H1 (cell line): ENCODE measurements at regions not wholly inside any gene's neighbourhood (a gene's known extent, or its start where the extent isn't known, plus 50 kb on each side); places are given as distances from the start of the nearest gene placed in this dataset.

Experiments
- CTCF ChIA-PET: fragments of 300-600 bp; sonication (Branson Sonifier 250); formaldehyde crosslinking; loops from one replicate; lab custom pipeline; 2021; ENCODE audit not compliant: partially characterized antibody; lab: Charles Lee
- POLR2A ChIA-PET: fragments of 300-600 bp; sonication (Branson Sonifier 250); formaldehyde crosslinking; loops from one replicate; lab custom pipeline; 2021; ENCODE audit warnings: inconsistent platforms; ENCODE audit not compliant: partially characterized antibody; lab: Charles Lee
- DNase-seq, 2 experiments: peaks; one replicate each; pipeline versions ENCODE4 v3.0.0 to v3.0.0-alpha.2; 2010 to 2022; ENCODE audit warnings: low spot score in 2 of 2, low read depth in 1 of 2, mixed read lengths in 1 of 2
- FAIRE-seq: peaks from 2 replicates; lab custom pipeline; 2011; peaks lifted over from hg19 to GRCh38; lab: Jason Lieb, UNC
- H2AFZ ChIP-seq: 2 replicates; pipeline ENCODE4 v1.8.1; 2012; ENCODE audit warnings: low read length, inconsistent platforms
- H2AK5ac ChIP-seq: 2 replicates; pipeline ENCODE4 v1.6.1; 2013; ENCODE audit warnings: low read depth, low read length
- H2BK120ac ChIP-seq: replicated peaks from 2 replicates; pipeline ENCODE3; 2013; ENCODE audit warnings: low read depth, low read length, inconsistent platforms
- H2BK12ac ChIP-seq: 2 replicates; pipeline ENCODE4 v1.6.1; 2013; ENCODE audit warnings: low read depth, low read length
- H2BK15ac ChIP-seq: 2 replicates; pipeline ENCODE4 v1.6.1; 2013; ENCODE audit warnings: low read length
- H2BK20ac ChIP-seq: 2 replicates; pipeline ENCODE4 v1.6.1; 2013; ENCODE audit warnings: low read length
- H2BK5ac ChIP-seq: 2 replicates; pipeline ENCODE4 v1.6.1; 2013; ENCODE audit warnings: low read depth, low read length
- H3K14ac ChIP-seq: 2 replicates; pipeline ENCODE4 v1.6.1; 2013; ENCODE audit warnings: inconsistent platforms; ENCODE audit not compliant: insufficient read length
- H3K18ac ChIP-seq: 2 replicates; pipeline ENCODE4 v1.6.1; 2013; ENCODE audit warnings: low read length; ENCODE audit errors: extremely low read depth
- H3K23ac ChIP-seq: 2 replicates; pipeline ENCODE4 v1.6.1; 2013; ENCODE audit warnings: inconsistent platforms; ENCODE audit not compliant: insufficient read length
- H3K23me2 ChIP-seq: 2 replicates; pipeline ENCODE4 v1.6.1; 2013; ENCODE audit warnings: low read depth, low read length
- H3K27ac ChIP-seq: 2 replicates; pipeline ENCODE4 v1.6.1; 2011; ENCODE audit warnings: low read depth, low read length, inconsistent platforms
- H3K27me3 ChIP-seq, 4 experiments: replicated peaks in 1 of 4; 1 replicate in 1 of 4; 2 replicates in 3 of 4; pipeline versions ENCODE4 v1.6.1 to v1.8.1; 2011 to 2013; ENCODE audit warnings: low read length in 3 of 4, mild to moderate bottlenecking in 3 of 4, inconsistent platforms in 2 of 4, mixed read lengths in 2 of 4, moderate library complexity in 1 of 4; ENCODE audit not compliant: control insufficient read depth in 3 of 4, insufficient read depth in 3 of 4; ENCODE audit errors: extremely low read depth in 1 of 4
- H3K36me3 ChIP-seq, 4 experiments: 2 replicates each; pipeline versions ENCODE4 v1.6.1 to v1.8.1; 2011 to 2013; ENCODE audit warnings: mild to moderate bottlenecking in 4 of 4, low read length in 3 of 4, moderate library complexity in 2 of 4, control low read depth in 1 of 4, inconsistent platforms in 1 of 4; ENCODE audit not compliant: insufficient read depth in 4 of 4, control insufficient read depth in 2 of 4
- H3K4ac ChIP-seq: replicated peaks from 2 replicates; pipeline ENCODE3; 2013; ENCODE audit warnings: low read length, low read depth, mixed read lengths, inconsistent platforms; ENCODE audit not compliant: insufficient read length
- H3K4me1 ChIP-seq, 4 experiments: replicated peaks in 1 of 4; 1 replicate in 1 of 4; 2 replicates in 3 of 4; pipeline versions ENCODE4 v1.6.1 to v1.8.1; 2011 to 2013; ENCODE audit warnings: low read length in 3 of 4, inconsistent platforms in 2 of 4, mixed read lengths in 1 of 4; ENCODE audit not compliant: insufficient read depth in 4 of 4, control insufficient read depth in 3 of 4
- H3K4me2 ChIP-seq, 2 experiments: 2 replicates each; pipeline versions ENCODE4 v1.6.1 to v1.8.1; 2011 to 2013; ENCODE audit warnings: low read depth in 2 of 2, low read length in 2 of 2, control low read depth in 1 of 2, inconsistent platforms in 1 of 2, mild to moderate bottlenecking in 1 of 2; ENCODE audit not compliant: insufficient read depth in 1 of 2
- H3K4me3 ChIP-seq, 4 experiments: fragments of 200-600, 300-600 bp in 1 of 4; sonication (generic), shearing (Covaris generic), sonication (Bioruptor Twin) in 1 of 4; 2 replicates each; pipeline versions ENCODE4 v1.5.1 to v1.8.1; 2011 to 2016; ENCODE audit warnings: low read length in 4 of 4, low read depth in 3 of 4, control low read depth in 2 of 4, inconsistent platforms in 2 of 4, mild to moderate bottlenecking in 2 of 4, mixed read lengths in 1 of 4, moderate library complexity in 1 of 4; ENCODE audit not compliant: insufficient read depth in 2 of 4; ENCODE audit errors: extremely low read depth in 1 of 4
- H3K56ac ChIP-seq: replicated peaks from 2 replicates; pipeline ENCODE3; 2013; ENCODE audit warnings: low read depth, mild to moderate bottlenecking, mixed read lengths, low read length, inconsistent platforms; ENCODE audit not compliant: insufficient read length
- H3K79me1 ChIP-seq: 2 replicates; pipeline ENCODE4 v1.6.1; 2013; ENCODE audit warnings: low read depth, low read length, control low read depth
- H3K79me2 ChIP-seq, 2 experiments: 2 replicates each; pipeline versions ENCODE4 v1.6.1 to v1.8.1; 2012 to 2013; ENCODE audit warnings: low read length in 2 of 2, mild to moderate bottlenecking in 2 of 2, inconsistent platforms in 1 of 2; ENCODE audit not compliant: insufficient read depth in 2 of 2, control insufficient read depth in 1 of 2
- H3K9ac ChIP-seq, 4 experiments: replicated peaks in 1 of 4; 1 replicate in 1 of 4; 2 replicates in 3 of 4; pipeline versions ENCODE4 v1.6.1 to v1.8.1; 2011 to 2013; ENCODE audit warnings: low read depth in 3 of 4, low read length in 3 of 4, control low read depth in 2 of 4, mild to moderate bottlenecking in 2 of 4, moderate library complexity in 2 of 4, inconsistent platforms in 1 of 4; ENCODE audit errors: extremely low read depth in 1 of 4
- H3K9me3 ChIP-seq, 2 experiments: 2 replicates each; pipeline versions ENCODE4 v1.6.1 to v1.8.1; 2012 to 2013; ENCODE audit warnings: mild to moderate bottlenecking in 2 of 2, moderate library complexity in 2 of 2, control low read depth in 1 of 2, inconsistent platforms in 1 of 2, low read depth in 1 of 2, low read length in 1 of 2, mixed read lengths in 1 of 2; ENCODE audit not compliant: insufficient read depth in 2 of 2
- H4K20me1 ChIP-seq, 2 experiments: replicated peaks in 1 of 2; 2 replicates each; pipeline versions ENCODE3 to v1.8.1; 2011 to 2013; ENCODE audit warnings: inconsistent platforms in 2 of 2, low read length in 2 of 2, mild to moderate bottlenecking in 1 of 2; ENCODE audit not compliant: insufficient read depth in 2 of 2, control insufficient read depth in 1 of 2
- H4K5ac ChIP-seq: 2 replicates; pipeline ENCODE4 v1.6.1; 2013; ENCODE audit warnings: low read length, low read depth, mixed read lengths, inconsistent platforms; ENCODE audit not compliant: insufficient read length
- H4K8ac ChIP-seq: 2 replicates; pipeline ENCODE4 v1.8.0; 2013; ENCODE audit warnings: mild to moderate bottlenecking, moderate library complexity, low read length, inconsistent platforms; ENCODE audit not compliant: insufficient read depth; ENCODE audit errors: extremely low read depth
- H4K91ac ChIP-seq: replicated peaks from 2 replicates; pipeline ENCODE3; 2013; ENCODE audit warnings: low read length, mixed read lengths, inconsistent platforms; ENCODE audit not compliant: insufficient read length
- CTBP2 ChIP-seq: IDR thresholded peaks from 2 replicates; pipeline ENCODE4 v1.7.0; 2011; ENCODE audit warnings: borderline replicate concordance, mild to moderate bottlenecking, moderate library complexity, mixed read lengths, low read length; ENCODE audit not compliant: insufficient read depth, insufficient read length
- GTF2F1 ChIP-seq: IDR thresholded peaks from 2 replicates; pipeline ENCODE4 v1.6.1; 2012; ENCODE audit warnings: low read depth, low read length, improper control_type of control experiment, borderline replicate concordance
- HDAC2 ChIP-seq, 2 experiments: fragments of 300-600 bp in 1 of 2; sonication (generic) in 1 of 2; IDR thresholded peaks; 2 replicates each; pipeline ENCODE4 v1.6.1; 2011 to 2012; ENCODE audit warnings: low read depth in 2 of 2, low read length in 2 of 2, mild to moderate bottlenecking in 2 of 2, moderate library complexity in 2 of 2, borderline replicate concordance in 1 of 2, inconsistent platforms in 1 of 2
- KDM1A ChIP-seq: fragments of 200-600, 300-600 bp; sonication (generic); IDR thresholded peaks from 2 replicates; pipeline ENCODE4 v1.7.1; 2016; ENCODE audit warnings: mild to moderate bottlenecking, low read length, borderline replicate concordance
- RXRA ChIP-seq: IDR thresholded peaks from 2 replicates; pipeline ENCODE4 v1.6.1; 2011; ENCODE audit warnings: low read depth, mild to moderate bottlenecking, low read length, moderate library complexity; ENCODE audit not compliant: insufficient read depth
- SAP30 ChIP-seq: fragments of 300-600 bp; sonication (generic); IDR thresholded peaks from 2 replicates; pipeline ENCODE4 v1.7.1; 2012; ENCODE audit warnings: low read length, moderate library complexity, mild to moderate bottlenecking, inconsistent platforms; ENCODE audit not compliant: insufficient read depth, insufficient replicate concordance
- SP1 ChIP-seq: IDR thresholded peaks from 2 replicates; pipeline ENCODE4 v1.6.1; 2011; ENCODE audit warnings: low read depth, low read length
- WGBS, 2 experiments: shearing (Covaris generic) in 1 of 2; methylation state at CpG; one replicate each; pipeline versions ENCODE4 v1.1.6 to v1.1.7; 2013 to 2015; ENCODE audit warnings: low lambda C conversion rate in 2 of 2, mixed read lengths in 2 of 2, inconsistent platforms in 1 of 2, low coverage in 1 of 2, missing lambda C conversion rate in 1 of 2; ENCODE audit not compliant: insufficient replicate concordance in 2 of 2, insufficient coverage in 1 of 2, insufficient read length in 1 of 2; ENCODE audit errors: extremely low coverage in 1 of 2, missing lambda C conversion rate in 1 of 2; 5-methylcytosine and 5-hydroxymethylcytosine counted together

- Histone ChIP-seq H3K79me1 (no peaks in the 10 kb centered on the region), H3K4me1 (no peaks in the 10 kb centered on the region), H3K56ac (no peak overlapping the region), H3K27ac (no peak overlapping the region), H3K4me3 (no peak overlapping the region), H2BK15ac (no peak overlapping the region), H3K9ac (no peak overlapping the region), H3K23ac (no peak overlapping the region), H3K14ac (no peak overlapping the region), H2AK5ac (no peak overlapping the region), H3K4me2 (no peak overlapping the region), H4K91ac (no peak overlapping the region), H3K9me3 (no peaks in the 10 kb centered on the region), H3K79me2 (no peaks in the 10 kb centered on the region), H3K4ac (no peak overlapping the region), H4K8ac (no peak overlapping the region), H4K5ac (no peak overlapping the region), H4K20me1 (no peaks in the 10 kb centered on the region), H3K27me3 (no peaks in the 10 kb centered on the region), H2BK12ac (no peak overlapping the region), H2BK5ac (no peak overlapping the region), H3K18ac (no peak overlapping the region), H2AFZ (no peak overlapping the region), H2BK20ac (no peak overlapping the region), H3K36me3 (no peaks in the 10 kb centered on the region), H2BK120ac (no peak overlapping the region), H3K23me2 (no peaks in the 10 kb centered on the region)
- 89% methylated on average over 2 of the region's 2 CpGs; no CpG with 5 or more reads in 1 of the 2 experiments for WGBS, 2 experiments
- ChIA-PET CTCF (no interaction called here), POLR2A (no interaction called here)
- DNase-seq (no peak), FAIRE-seq (no peak)
- TF ChIP-seq SP1 (no peak), SAP30 (no peak), CTBP2 (no peak), KDM1A (no peak), HDAC2 (IDR thresholded peaks at IDR 0.05; ENCODE audit: borderline replicate concordance in 1 of 2, low read depth in 2 of 2, low read length in 2 of 2) (no peak), GTF2F1 (no peak), RXRA (no peak)
Observed at GRCh38 chr15:35958975-35959374, 413.0 kb upstream of the DPH6 start.
